Vagina (tissue), 2 donors: ENCODE measurements at regions not wholly inside any gene's neighbourhood (a gene's known extent, or its start where the extent isn't known, plus 50 kb on each side); places are given as distances from the start of the nearest gene placed in this dataset.

Experiments used
- CTCF ChIP-seq, 3 experiments: fragments of 450-650 bp in 2 of 3; fragments of 200-600 bp in 1 of 3; sonication (generic) in 1 of 3; IDR thresholded peaks; one replicate each; pipeline ENCODE4 v1.5.1; 2017 to 2019; ENCODE audit warnings: antibody characterized with exemption in 3 of 3, mild to moderate bottlenecking in 2 of 3, moderate library complexity in 2 of 3
- POLR2AphosphoS5 ChIP-seq, 2 donors: sonication (generic); formaldehyde crosslinking; IDR thresholded peaks; one replicate each; pipeline ENCODE4 v1.9.0; 2017; ENCODE audit warnings: antibody characterized with exemption in 2 of 2, mild to moderate bottlenecking in 2 of 2, low read depth in 1 of 2; ENCODE audit not compliant: insufficient read depth in 1 of 2

GRCh38 chr13:78028960-78029359, 110.3 kb upstream of the EDNRB start:
- no peak for TF ChIP-seq CTCF (IDR thresholded peaks at IDR 0.05)
- TF ChIP-seq POLR2AphosphoS5 (IDR thresholded peaks at IDR 0.05; ENCODE audit: insufficient read depth in 1 of 2, low read depth in 1 of 2), result no peak
